Right lobe of liver (tissue), 6 donors: ENCODE measurements at regions not wholly inside any gene's neighbourhood (a gene's known extent, or its start where the extent isn't known, plus 50 kb on each side); places are given as distances from the start of the nearest gene placed in this dataset.

Source experiments
- ATAC-seq, 4 donors: fragments of 200-7000 bp; cut with Tn5 transposase; one replicate each; pipeline ENCODE4 v1.9.1; 2020; ENCODE audit warnings: mild to moderate bottlenecking in 4 of 4, moderate library complexity in 4 of 4
- DNase-seq, 3 donors: peaks; one replicate each; pipeline ENCODE4 v3.0.0-alpha.2; 2020
- H3K27ac ChIP-seq, 3 donors: fragments of 200-600 bp; one replicate each; pipeline ENCODE4 v1.8.0; 2022
- H3K27me3 ChIP-seq, 2 donors: fragments of 200-600 bp; one replicate each; pipeline ENCODE4 v1.8.0; 2022
- H3K36me3 ChIP-seq, 4 donors: fragments of 200-600 bp; sonication (generic) in 1 of 4; one replicate each; pipeline versions ENCODE4 v1.5.1 to v1.8.0; 2017 to 2022; ENCODE audit warnings: control low read depth in 1 of 4
- H3K4me1 ChIP-seq, 4 donors: fragments of 200-600 bp; sonication (generic) in 1 of 4; one replicate each; pipeline versions ENCODE4 v1.5.1 to v1.8.0; 2017 to 2022; ENCODE audit warnings: control low read depth in 1 of 4
- H3K4me3 ChIP-seq, 3 donors: fragments of 200-600 bp; one replicate each; pipeline ENCODE4 v1.8.0; 2022
- H3K9me3 ChIP-seq, 4 donors: fragments of 200-600 bp; sonication (generic) in 1 of 4; one replicate each; pipeline versions ENCODE4 v1.5.1 to v1.8.0; 2017 to 2022; ENCODE audit warnings: control low read depth in 1 of 4
- CTCF ChIP-seq, 4 donors: fragments of 200-600 bp in 3 of 4; fragments of 450-650 bp in 1 of 4; IDR thresholded peaks; one replicate each; pipeline versions ENCODE4 v1.5.1 to v1.8.0; 2016 to 2022; ENCODE audit warnings: antibody characterized with exemption in 4 of 4, mild to moderate bottlenecking in 2 of 4
- POLR2A ChIP-seq: fragments of 450-650 bp; IDR thresholded peaks from one replicate; pipeline ENCODE4 v1.6.1; 2017; ENCODE audit warnings: antibody characterized with exemption, mild to moderate bottlenecking
- WGBS: methylation state at CpG from one replicate; pipeline ENCODE4 v1.1.6; 2018; ENCODE audit warnings: low coverage, low lambda C conversion rate; ENCODE audit not compliant: insufficient coverage; ENCODE audit errors: missing lambda C conversion rate; 5-methylcytosine and 5-hydroxymethylcytosine counted together
- intact Hi-C, 2 donors: fragments of 100-400 bp; cut with DNase I; formaldehyde crosslinking; loops; one replicate each; pipeline versions ENCODE4 v1.11.2 to v1.14.1; 2022
- donor health status: DM: no; HTN: yes; CAD: no.
- donor health status: DM: no; HTN: no; CAD: no.
- donor health status: DM: no; HTN: no; CAD: no.
- donor health status: DM: no; HTN: yes; CAD: no.
- donor health status: DM: no; HTN: yes; CAD: no.

GRCh38 chr20:61053487-61053886 is 198.6 kb upstream of the CDH4 start:
- H3K36me3 ChIP-seq: no peaks in the 10 kb centered on the region
- no peak overlapping the region for H3K27ac ChIP-seq
- no peaks in the 10 kb centered on the region for H3K9me3 ChIP-seq
- no peak for ATAC-seq
- WGBS: 32% methylated on average over 4 of the region's 4 CpGs
- H3K4me1 ChIP-seq: no peaks in the 10 kb centered on the region
- no peaks in the 10 kb centered on the region for H3K27me3 ChIP-seq
- no peak for DNase-seq
- TF ChIP-seq POLR2A: no peak
- H3K4me3 ChIP-seq: no peak overlapping the region
- intact Hi-C loops: no loop called here

DNA sequence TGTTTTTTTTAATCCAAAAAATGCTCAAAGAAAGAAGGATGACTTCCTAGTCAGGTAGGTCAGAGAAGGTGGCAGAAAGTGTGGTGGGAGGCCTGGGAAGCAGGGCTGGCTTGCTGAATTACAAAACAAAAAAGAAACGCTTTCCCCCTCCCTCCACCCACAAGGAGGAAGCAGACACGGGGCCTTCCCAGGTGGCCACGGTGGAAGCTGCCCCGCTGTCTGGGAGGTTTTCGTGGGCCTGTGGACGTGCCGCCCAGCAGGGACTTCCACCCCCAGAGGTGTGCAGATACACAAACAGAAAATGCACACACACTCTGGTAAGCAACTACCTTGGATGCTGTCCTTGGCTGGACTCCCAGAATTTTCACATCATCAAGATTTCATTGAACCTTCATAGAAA is 198.2 kb upstream of the CDH4 start:
- no peaks in the 10 kb centered on the region for H3K9me3 ChIP-seq
- no peaks in the 10 kb centered on the region for H3K27me3 ChIP-seq
- H3K27ac ChIP-seq: no peak overlapping the region
- H3K4me3 ChIP-seq: no peak overlapping the region
- no CpG with 5 or more reads among the region's 7 CpGs for WGBS
- ATAC-seq (no peak), DNase-seq (no peak)
- intact Hi-C loops: no loop called here
- H3K4me1 ChIP-seq: no peaks in the 10 kb centered on the region
- TF ChIP-seq CTCF (IDR thresholded peaks at IDR 0.05): no peak
- TF ChIP-seq POLR2A: no peak
- no peaks in the 10 kb centered on the region for H3K36me3 ChIP-seq

- no peaks in the 10 kb centered on the region for H3K4me1 ChIP-seq
- DNase-seq (no peak), ATAC-seq (no peak)
- intact Hi-C loops: no loop called here
- no peak overlapping the region for H3K27ac ChIP-seq
- no peak overlapping the region for H3K4me3 ChIP-seq
- 20% methylated on average over 2 of the region's 9 CpGs for WGBS
- H3K36me3 ChIP-seq: no peaks in the 10 kb centered on the region
- TF ChIP-seq POLR2A (no peak), CTCF (IDR thresholded peaks at IDR 0.05) (no peak)
- H3K27me3 ChIP-seq: no peaks in the 10 kb centered on the region
- no peaks in the 10 kb centered on the region for H3K9me3 ChIP-seq
These were observed 197.7 kb upstream of the CDH4 start for GRCh38 chr20:61054411-61054810.

- H3K36me3 ChIP-seq: no peaks in the 10 kb centered on the region
- no peak for ATAC-seq
- TF ChIP-seq CTCF (IDR thresholded peaks at IDR 0.05) (no peak), POLR2A (no peak)
- 54% methylated on average over 9 of the region's 14 CpGs for WGBS
- H3K27me3 ChIP-seq: no peaks in the 10 kb centered on the region
- no peak overlapping the region for H3K27ac ChIP-seq
- no peak overlapping the region for H3K4me3 ChIP-seq
- intact Hi-C loops: no loop called here
- no peak for DNase-seq
- H3K4me1 ChIP-seq: no peaks in the 10 kb centered on the region
- H3K9me3 ChIP-seq: no peaks in the 10 kb centered on the region
These were observed 196.7 kb upstream of the CDH4 start for GRCh38 chr20:61055180-61056010.

DNA sequence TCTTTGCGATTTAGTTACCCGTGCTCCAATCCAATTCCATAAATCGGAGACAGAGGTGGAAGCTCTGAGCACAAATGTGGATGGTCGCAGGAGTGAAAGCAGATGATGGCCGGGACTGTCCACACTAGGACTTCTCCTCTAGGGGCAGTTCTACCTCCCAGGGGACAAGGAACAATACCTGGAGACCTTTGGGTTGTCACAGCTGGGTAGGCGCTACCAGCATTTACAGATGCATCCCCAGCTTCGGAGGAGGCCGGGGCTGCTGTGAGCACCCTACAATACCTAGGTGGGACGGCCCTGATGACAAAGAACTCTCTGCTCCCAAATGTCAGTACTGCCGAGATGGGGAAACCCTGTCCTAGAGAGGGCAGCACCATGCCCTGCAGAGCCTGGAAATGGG is 195.9 kb upstream of the CDH4 start:
- Histone ChIP-seq H3K27ac (no peak overlapping the region), H3K9me3 (no peaks in the 10 kb centered on the region), H3K36me3 (no peaks in the 10 kb centered on the region), H3K27me3 (no peaks in the 10 kb centered on the region), H3K4me3 (no peak overlapping the region), H3K4me1 (no peaks in the 10 kb centered on the region)
- ATAC-seq (no peak), DNase-seq (no peak)
- 47% methylated on average over 6 of the region's 10 CpGs for WGBS
- TF ChIP-seq POLR2A: no peak
- TF ChIP-seq CTCF (IDR thresholded peaks at IDR 0.05): no peak
- intact Hi-C loops: no loop called here
